HG03432 (cell line): ENCODE measurements at regions not wholly inside any gene's neighbourhood (a gene's known extent, or its start where the extent isn't known, plus 50 kb on each side); places are given as distances from the start of the nearest gene placed in this dataset.
"Not testable (repeated sequence)": the region's sequence is repeated elsewhere in the genome, so short reads cannot be mapped to it uniquely, and the experiment has no call there.

Experiments
- ATAC-seq: cut with Tn5 transposase; IDR thresholded peaks from one replicate; pipeline ENCODE4 v1.9.1; 2021; ENCODE audit warnings: mild to moderate bottlenecking, moderate library complexity; ENCODE audit not compliant: unreplicated experiment

- ATAC-seq = not testable (repeated sequence)
These were observed 121.1 kb downstream of the TAF11L14 start for GRCh38 chr5:17755406-17755805.

GRCh38 chr5:17761326-17761725 is 127.1 kb downstream of the TAF11L14 start:
- no peak for ATAC-seq

GRCh38 chr5:17763301-17763700 is 129.0 kb downstream of the TAF11L14 start:
- no peak for ATAC-seq

- no peak for ATAC-seq
These were observed 131.8 kb downstream of the TAF11L14 start for GRCh38 chr5:17766031-17766430.

GRCh38 chr5:17769277-17769676 is 135.0 kb downstream of the TAF11L14 start:
- no peak for ATAC-seq

- no peak for ATAC-seq
These were observed 138.0 kb downstream of the TAF11L14 start for GRCh38 chr5:17772232-17772631.

- no peak for ATAC-seq
These were observed 151.5 kb downstream of the TAF11L14 start for GRCh38 chr5:17785774-17786173.

GRCh38 chr5:17788351-17788750 is 154.1 kb downstream of the TAF11L14 start:
- ATAC-seq = no peak

- no peak for ATAC-seq
These were observed 159.9 kb downstream of the TAF11L14 start for GRCh38 chr5:17794201-17794600.

- ATAC-seq = no peak
These were observed 160.6 kb downstream of the TAF11L14 start for GRCh38 chr5:17794815-17795214.

GRCh38 chr5:17796142-17796541 is 161.9 kb downstream of the TAF11L14 start:
- ATAC-seq = no peak

- no peak for ATAC-seq
These were observed 162.6 kb downstream of the TAF11L14 start for GRCh38 chr5:17796757-17797396.

GRCh38 chr5:17799521-17799920 is 165.3 kb downstream of the TAF11L14 start:
- ATAC-seq = no peak

- ATAC-seq = no peak
These were observed 167.3 kb downstream of the TAF11L14 start for GRCh38 chr5:17801595-17801994.

- no peak for ATAC-seq
These were observed 168.0 kb downstream of the TAF11L14 start for GRCh38 chr5:17802256-17802655.

- no peak for ATAC-seq
These were observed 169.7 kb downstream of the TAF11L14 start for GRCh38 chr5:17803971-17804370.

- ATAC-seq = no peak
These were observed 171.1 kb downstream of the TAF11L14 start for GRCh38 chr5:17805227-17805825.

GRCh38 chr5:17806818-17807468 is 172.7 kb downstream of the TAF11L14 start:
- ATAC-seq = no peak

- no peak for ATAC-seq
These were observed 174.3 kb downstream of the TAF11L14 start for GRCh38 chr5:17808566-17808965.

- no peak for ATAC-seq
These were observed 176.5 kb downstream of the TAF11L14 start for GRCh38 chr5:17810734-17811133.

GRCh38 chr5:17813214-17813613 is 179.0 kb downstream of the TAF11L14 start:
- ATAC-seq = no peak

GRCh38 chr5:17816505-17816904 is 182.2 kb downstream of the TAF11L14 start:
- no peak for ATAC-seq
